ENCODE measurements at regions not wholly inside any gene's neighbourhood (a gene's known extent, or its start where the extent isn't known, plus 50 kb on each side); places are given as distances from the start of the nearest gene placed in this dataset.
"Not testable (repeated sequence)": the region's sequence is repeated elsewhere in the genome, so short reads cannot be mapped to it uniquely, and the experiment has no call there.

DNA sequence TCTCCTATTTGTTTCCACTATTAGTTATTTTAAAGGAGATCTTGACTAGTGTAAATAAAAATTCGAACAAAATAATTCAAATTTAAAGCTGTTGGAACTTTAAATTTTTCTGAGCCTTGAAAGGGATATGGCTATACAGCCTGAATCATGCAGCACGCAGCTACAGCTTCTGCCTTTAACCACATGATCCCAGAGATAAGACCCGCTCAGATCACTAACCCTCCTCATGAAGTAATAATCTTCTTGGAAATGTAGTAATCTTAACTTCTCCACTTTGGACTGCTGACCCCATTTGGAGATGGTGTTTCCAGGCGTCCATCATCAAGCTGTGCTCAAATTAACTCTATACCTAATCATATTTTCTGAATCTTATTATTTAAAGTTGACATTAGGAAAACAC is 336.6 kb downstream of the DSC3 start:
- DNase-seq (ENCODE audit: low spot score) = no peak

DNA sequence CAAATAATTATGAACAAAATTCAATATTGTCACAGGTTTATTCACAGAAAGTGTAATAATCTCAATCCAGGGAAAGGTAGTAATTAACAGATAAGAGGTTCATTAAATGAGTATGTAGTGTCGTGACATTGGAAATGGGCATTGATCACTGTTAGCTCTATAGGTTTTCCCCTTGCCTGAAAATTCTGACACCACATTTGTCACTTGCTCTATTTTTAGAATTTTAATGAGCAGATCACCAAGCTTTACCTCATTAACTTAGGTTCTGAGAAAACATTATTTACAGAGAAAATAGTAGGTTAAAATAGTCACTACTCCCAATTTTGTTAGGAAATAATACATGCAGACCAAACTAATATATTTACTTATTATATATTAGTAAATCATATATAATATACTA is 344.0 kb downstream of the DSC3 start:
- DNase-seq (ENCODE audit: low spot score) = no peak

DNA sequence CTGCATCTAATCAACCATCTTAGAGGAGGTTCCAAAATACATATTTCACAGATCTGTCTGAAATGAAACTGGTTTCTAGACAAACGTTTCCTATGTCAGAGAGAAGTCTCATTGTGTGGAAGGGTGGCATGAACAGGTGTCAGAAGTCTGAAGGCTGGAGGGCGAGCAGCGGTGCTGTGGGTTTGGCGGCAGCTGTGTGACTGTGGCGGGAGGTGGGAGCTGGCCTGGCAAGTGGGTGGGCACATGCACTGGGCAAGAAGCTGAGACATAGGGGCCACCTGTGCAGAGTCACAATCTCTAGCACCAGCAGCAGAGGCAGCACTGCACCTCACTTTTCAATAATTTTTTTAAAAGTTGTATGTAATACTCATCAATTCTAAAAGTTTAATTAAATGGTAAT is 346.3 kb downstream of the DSC3 start:
- DNase-seq (ENCODE audit: low spot score) = no peak

DNA sequence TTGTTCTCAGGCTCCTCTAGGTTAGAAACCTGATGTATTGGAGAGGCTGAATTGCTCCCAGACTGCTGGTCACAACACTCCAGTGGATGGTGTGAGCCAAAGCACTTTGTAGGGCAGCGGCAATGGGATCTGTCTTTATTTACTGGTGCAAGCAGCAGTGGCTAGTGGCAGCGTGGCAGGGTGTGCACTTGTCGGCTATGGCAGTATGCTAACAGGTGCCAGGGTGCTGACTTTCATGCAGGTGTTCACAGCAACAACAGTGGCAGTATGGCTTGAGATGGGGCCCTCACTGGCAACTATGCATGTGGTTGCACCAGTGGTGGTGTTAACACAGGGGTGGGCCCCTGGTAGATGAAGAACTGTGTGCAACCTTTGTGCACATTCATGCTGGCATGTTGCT is 347.8 kb downstream of the DSC3 start:
- no peak for DNase-seq (ENCODE audit: low spot score)

DNA sequence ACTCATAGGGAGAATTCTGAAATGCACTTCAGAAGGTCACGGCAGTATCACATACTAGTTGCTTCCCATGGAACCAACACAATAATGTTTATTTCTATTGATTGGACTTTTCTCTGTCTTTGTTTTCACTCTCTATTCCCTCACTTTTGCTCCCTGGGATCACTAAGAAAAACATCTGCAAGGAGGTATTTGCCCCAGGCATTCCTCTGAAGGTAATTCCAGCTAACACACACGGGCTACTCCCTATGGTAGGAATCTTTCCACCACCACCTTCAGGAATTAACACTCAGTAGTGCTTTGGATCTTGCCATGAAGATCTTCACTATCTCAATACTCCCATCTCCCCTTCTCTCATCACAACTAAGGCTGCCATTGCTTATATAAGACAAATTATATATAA is 353.3 kb downstream of the DSC3 start:
- DNase-seq (ENCODE audit: low spot score) = no peak

DNA sequence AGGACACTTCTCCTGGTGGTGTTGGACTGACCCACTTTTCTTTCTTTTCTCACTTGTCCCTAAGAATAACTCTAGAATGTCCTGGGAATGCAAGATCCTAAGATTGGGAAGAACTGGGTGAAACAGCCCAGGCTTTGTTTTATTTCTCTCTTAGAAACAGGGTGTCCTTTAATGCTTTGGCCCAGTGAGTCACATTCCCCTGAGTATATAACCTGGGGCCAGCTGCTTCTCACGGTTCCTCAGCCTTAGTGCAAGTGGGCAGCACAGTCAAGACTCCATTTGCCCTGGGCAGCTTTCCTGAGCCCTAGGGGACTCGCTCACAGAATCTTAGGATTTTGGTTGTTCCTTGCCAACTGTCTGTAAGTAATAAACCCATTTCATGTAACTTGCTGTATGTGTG is 355.0 kb downstream of the DSC3 start:
- no peak for DNase-seq (ENCODE audit: low spot score)

DNA sequence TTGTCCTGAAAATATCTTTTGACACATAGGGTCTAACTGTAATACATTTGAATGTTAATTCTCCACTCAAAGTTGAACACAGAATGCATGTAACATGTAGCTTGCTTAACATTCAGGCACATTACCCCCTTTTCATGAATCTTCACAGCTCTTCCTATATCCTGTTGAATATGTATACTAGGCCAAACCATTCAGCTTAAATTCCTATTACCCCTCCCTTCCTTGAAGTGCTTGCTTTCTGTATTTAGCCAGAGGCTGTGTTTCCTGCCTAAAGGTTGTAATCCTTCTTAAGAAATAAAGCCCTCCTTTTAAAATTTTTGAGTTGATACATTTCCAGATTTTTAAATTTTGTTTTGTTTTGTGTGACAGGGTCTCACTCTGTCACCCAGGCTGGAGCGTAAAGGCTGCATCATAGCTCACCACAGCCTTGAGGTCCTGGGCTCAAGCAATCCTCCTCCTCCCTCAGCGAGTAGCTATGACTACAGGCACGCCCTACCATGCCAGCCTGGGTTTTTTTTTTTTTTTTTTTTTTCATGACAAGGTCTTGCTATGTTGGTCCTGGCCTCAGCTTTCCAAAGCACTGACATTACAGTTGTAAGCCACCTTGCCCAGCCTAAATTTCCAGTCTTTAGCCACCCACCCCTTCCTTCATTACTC is 357.6 kb downstream of the DSC3 start:
- DNase-seq (ENCODE audit: low spot score) = no peak

DNA sequence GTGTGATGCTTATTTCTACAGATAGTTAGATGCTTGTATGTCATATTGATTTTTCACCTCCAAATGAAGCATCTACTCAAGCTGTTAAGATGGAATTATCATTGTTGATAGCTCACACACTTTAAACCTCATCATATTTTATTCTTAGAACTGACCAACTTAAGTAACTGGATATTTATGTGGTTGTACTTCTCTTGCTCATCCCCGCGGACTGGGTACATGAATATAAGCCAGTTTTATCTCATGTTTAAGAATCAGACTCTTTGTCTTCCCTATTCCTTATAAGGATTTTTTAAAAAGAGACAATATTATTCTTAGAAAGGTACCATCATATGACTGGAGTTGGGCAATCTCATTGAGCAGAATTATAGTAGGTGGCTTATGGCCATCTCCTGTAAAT is 358.7 kb downstream of the DSC3 start:
- DNase-seq (ENCODE audit: low spot score) = no peak

DNA sequence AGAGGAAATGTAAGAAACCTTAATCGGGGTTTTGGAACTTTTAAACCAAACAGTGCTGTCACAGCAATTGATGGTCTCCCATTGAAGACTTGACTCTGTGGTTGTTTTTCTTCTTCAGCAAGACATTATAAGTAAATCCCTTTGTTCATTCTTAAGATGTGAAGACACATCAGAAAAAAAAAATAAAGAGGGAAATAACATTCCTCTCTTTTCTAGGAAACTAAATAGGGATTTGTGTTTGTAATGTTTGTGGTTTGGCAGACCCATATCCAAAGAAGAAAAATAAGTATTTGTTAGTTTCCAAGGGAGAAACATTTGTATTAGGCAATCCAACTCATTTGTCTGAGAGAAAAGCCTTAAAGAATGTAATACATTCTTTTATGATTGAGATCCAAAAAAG is 359.9 kb downstream of the DSC3 start:
- no peak for DNase-seq (ENCODE audit: low spot score)

DNA sequence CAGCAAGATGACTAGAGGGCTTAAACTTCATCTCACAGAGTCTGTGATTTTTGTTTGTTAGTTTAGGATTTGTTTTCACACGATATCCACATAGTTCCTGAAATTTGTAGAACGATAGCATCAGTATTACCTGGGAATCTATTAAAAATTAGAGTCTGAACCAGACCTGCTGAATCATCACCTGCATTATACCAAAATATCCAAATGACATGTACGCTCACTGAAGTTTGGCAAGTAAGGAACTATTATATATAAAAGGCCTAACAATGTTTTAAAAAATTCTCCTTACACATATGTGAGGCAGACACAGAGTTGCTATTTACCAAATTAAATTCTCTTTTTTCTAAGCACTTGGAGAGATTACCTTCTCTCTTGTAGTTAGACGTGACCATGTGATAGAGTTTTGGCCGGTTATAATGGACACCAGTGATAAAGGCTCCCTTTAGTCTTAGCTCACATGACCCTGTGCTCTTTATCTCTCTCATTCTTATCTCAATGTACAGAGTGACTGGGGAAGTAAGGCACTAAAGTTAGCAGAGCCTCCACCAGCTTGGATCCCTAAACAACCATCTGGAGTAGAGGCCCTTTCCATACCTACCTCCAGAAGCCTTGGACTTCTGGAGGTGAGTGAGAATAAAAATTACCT is 363.1 kb downstream of the DSC3 start:
- no peak for DNase-seq (ENCODE audit: low spot score)

DNA sequence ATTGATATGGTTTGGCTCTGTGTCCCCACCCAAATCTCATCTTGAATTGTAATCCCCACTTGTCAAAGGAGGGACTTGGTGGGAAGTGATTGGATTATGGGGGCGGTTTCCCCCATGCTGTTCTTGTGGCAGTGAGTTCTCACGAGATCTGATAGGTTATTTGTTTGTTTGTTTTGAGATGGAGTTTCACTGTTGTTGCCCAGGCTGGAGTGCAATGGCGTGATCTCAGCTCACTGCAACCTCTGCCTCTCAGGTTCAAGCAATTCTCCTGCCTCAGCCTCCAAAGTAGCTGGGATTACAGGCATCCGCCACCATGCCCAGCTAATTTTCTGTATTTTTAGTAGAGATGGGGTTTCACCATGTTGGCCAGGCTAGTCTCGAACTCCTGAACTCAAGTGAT is 364.7 kb downstream of the DSC3 start:
- DNase-seq (ENCODE audit: low spot score) = not testable (repeated sequence)

DNA sequence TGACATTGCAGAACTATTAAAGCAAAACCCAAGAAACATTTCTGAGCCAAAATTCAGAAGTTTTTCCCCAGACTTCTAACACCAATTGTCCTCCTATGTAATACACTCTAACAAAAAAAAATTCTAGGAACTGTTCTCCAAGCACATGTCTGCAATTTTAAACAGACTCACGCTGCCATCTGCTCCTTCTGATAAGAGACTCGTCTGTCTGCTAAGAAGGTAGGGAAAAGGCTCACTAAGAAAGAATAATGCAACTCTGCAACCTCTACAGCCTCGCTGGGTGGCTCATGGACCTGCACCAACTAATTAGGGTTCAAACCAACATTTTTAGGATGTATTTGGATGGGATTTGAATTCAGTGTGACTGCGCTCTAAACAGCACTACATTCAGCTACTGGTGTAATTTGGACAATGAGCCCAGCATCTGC is 366.5 kb downstream of the DSC3 start:
- DNase-seq (ENCODE audit: low spot score) = no peak

DNA sequence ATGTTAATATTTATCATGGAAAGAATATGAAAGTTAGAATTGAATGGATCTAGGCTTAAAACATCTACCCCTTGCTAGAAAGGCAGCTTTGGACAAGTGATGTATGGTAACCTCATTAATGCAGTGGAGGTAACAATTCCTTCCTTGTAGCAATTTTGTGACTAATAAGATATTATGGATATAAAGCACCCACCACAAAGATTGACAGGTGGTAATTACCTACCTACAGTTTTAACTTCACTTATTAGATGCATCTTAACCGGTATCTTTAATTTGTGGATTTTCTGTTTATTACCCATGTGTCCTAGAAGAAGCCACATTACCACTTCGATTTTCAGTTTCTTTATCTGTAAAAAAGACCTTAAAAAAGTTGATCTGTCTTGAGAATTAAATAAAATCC is 367.0 kb downstream of the DSC3 start:
- DNase-seq (ENCODE audit: low spot score) = no peak

DNA sequence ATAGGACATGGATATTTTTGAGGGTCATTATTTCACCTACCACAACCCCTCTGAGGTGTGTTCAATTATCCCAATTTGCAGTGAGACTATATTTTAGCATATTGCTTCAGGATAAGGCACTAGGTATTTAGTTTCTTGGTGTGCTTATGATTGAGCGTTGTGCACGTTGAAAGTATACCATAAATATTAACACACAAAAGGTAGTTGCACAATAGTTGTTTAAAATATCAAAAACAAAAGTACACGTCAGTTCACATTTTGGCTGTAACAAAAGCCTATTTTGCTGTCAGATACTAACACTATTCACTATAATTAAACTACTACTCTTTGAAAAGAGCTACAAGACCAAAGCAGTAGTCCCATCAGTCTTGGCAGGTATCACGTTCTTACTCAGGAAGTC is 367.5 kb downstream of the DSC3 start:
- no peak for DNase-seq (ENCODE audit: low spot score)

DNA sequence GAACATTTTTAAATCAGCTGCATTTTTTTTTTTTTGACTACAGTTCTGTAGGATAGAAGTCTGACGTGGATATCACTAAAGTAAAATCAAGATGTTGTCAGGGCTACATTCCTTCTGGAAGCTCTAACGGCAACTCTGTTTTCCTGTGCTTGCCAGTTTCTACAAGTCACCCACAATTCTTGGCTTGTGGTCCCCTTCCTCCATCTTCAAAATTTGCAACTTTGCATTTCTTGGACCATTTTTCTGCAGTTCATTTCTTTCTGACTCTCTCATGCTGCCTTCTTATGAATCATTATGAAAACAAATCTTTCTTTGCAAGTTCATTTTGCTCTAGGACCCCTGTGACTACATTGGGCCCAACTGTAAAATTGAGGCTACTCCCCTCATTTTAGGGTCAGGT is 367.9 kb downstream of the DSC3 start:
- no peak for DNase-seq (ENCODE audit: low spot score)

DNA sequence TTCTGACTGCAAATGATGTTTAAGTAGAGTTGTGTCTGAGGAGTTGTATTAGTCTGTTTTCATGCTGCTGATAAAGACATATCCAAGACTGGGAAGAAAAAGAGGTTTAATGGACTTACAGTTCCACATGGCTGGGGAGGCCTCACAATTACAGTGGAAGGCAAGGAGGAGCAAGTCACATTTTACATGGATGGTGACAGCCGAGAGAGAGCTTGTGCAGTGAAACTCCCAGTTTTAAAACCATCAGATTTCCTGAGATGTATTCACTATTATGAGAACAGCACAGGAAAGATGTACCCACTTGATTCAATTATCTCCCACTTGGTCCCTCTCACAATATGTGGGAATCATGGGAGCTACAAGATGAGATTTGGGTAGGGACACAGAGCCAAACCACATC is 370.1 kb downstream of the DSC3 start:
- not testable (repeated sequence) for DNase-seq (ENCODE audit: low spot score)

DNA sequence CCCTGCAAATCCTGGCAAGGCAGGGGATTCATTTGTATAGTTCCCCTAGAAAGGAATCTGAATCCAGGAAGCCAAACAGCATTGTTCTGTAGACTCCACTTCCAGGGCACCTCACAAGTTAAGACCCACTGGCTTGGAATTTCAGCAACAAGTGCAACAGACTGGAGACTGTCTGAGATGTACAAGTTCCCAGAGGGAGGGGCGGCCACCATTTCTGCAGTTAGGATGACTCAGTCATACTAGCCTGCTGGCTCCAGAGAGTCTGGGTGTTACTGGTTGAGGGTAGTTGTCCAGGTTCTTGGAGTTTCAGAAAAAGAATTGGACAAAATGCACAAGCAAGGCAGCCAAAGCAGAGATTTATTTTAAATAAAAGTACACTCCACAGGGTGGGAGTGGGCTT is 384.2 kb downstream of the DSC3 start:
- DNase-seq (ENCODE audit: low spot score) = no peak

DNA sequence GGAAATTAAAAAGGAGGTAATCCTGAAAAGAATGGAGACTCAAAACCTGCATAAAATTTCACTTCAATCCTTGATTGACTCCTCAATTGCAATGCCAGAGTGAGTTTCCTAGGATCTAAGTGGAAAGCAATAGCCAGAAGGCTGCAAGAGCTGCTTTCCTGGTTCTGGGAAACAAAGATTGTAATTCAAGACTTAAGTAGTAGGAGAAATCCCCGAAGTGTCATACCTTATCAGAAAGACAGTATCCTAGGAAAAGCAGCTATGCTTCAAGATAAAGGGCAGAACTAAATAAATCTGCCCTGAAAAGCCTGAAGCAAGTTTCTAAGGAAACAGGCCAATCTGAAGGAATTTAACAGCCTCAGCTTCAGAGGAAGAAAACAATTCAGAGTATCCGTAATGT is 390.2 kb downstream of the DSC3 start:
- DNase-seq (ENCODE audit: low spot score) = no peak

DNA sequence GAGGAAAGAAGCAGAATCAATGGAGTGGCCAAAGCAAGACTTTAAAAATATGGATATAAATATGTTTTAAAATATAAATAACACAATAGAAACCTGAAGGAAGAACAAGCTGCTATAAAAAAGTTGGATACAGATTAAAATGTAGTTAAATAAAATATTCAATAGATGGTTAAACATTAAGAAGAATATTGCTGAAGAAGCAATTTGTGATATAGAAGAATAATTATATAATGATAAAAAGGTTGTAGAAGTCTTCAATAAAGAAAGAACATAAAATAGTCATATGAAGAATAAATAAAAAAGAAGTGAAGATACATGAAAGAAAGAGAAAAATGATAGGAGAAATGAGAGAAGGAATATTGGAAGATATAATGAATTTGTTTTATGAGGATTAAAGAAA is 392.0 kb downstream of the DSC3 start:
- DNase-seq (ENCODE audit: low spot score) = no peak

DNA sequence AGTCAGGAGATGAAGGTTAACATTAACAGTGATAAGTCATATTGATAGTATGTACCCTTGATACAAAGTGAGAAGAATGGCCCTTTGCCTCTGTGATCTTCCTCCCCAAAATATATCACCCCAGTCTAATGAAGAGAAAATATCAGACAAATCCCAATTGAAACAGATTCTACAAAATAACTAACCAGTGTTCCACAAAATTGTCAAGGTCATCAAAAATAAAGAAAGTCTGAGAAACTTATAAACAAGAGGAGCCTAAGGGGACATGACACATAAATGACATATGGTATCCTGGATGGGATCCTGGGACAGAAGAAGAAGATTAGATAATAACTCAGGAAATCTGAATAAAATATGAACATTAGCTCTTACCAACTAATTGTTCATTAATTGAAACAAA is 398.4 kb downstream of the DSC3 start:
- DNase-seq (ENCODE audit: low spot score) = no peak

DNA sequence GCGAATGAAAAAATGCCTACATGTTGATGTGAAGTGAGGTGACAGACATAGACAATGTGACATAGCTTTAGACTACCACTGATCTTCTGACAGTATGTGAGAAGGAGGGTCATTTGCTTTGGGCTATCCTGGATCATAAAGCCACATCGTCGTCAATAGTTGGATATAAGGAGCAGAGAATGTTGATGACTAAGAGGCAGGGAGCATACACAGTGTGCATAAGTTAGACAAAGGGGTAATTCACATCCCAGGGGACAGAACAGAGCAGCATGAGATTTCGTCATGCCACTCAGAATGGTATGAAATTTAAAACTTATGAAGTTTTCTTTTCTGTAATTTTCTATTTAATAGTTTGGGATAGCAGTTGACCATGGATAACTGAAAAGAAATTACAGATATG is 403.2 kb downstream of the DSC3 start:
- DNase-seq (ENCODE audit: low spot score) = no peak

DNA sequence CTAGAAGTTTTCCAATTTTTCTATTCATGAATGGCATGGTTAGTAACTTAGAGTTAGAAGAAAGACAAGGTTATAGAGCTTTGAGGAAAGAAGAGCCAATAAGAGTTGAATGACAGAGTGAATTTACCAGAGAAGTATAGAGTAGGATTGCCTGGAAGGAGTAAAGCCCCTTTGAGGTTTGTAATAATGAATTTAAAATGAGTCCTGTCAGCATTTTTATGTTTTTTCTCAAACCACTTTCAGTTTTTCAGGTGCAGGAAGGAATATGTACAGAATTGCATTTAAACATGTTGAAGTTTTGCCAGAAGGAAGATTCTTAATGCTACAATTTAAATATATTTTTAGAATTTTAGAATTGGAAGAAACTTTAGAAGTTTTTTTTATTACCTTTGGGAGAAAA is 408.3 kb downstream of the DSC3 start:
- no peak for DNase-seq (ENCODE audit: low spot score)

DNA sequence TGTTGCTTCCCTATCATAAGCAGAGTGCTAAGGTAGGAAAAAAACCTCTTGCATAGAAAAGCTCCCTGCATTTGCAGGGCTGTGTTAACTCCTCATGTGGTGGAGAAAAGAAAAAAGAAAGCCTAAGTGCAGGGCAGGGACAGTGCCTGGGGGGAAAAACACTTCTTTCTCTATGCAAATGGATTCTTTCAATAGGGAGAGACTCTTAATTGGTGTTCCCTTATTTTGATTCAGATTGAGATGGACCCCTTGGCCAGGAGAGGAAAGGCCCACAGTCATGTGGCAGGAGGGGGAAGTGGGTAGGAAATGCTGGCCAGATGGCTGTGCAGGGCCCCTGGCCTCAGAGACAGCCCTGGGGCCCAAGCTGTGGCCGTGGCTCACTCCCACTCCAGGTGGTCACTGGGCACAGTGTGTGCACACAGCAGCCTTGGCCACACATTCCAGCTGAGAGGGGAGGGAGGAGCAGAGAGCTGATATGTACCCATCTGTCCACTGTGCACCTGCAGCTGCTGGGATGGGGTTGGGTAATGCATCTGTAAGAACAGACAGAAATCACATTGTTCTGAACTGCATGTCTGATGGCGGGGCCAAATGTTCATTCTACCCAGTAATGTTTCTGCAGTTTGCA is 410.4 kb downstream of the DSC3 start:
- DNase-seq (ENCODE audit: low spot score) = no peak

DNA sequence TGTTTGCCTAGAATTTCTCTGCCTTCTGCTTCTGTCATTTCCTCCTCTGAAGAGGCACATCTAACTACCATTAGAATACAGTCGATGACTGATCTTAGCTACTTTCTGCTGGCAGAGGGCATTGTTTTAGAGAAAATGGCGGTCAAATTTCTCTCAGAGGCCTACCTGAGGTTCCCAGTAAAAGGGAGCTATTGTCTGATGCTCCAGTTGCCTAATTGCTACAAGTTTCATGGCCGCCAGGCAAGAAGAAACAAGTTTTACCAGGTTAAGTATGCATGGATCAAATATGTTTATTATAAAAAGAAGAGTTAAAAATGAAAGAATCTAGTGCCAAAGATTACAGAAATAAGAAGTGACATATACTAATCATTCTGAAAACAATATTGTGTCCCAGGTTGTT is 416.6 kb downstream of the DSC3 start:
- no peak for DNase-seq (ENCODE audit: low spot score)
